Tibial artery (tissue), 4 donors: ENCODE measurements at regions not wholly inside any gene's neighbourhood (a gene's known extent, or its start where the extent isn't known, plus 50 kb on each side); places are given as distances from the start of the nearest gene placed in this dataset.

Experiments
- DNase-seq, 2 donors: peaks; one replicate each; pipeline ENCODE4 v3.0.0-alpha.2; 2019
- H3K27ac ChIP-seq, 2 donors: fragments of 200-600 bp; sonication (generic) in 1 of 2; 1 replicate in 1 of 2; 2 replicates in 1 of 2; pipeline ENCODE4 v1.5.1; 2018 to 2019; ENCODE audit warnings: mild to moderate bottlenecking in 1 of 2
- H3K27me3 ChIP-seq, 2 donors: fragments of 200-600 bp; sonication (generic) in 1 of 2; one replicate each; pipeline versions ENCODE4 v1.5.1 to v1.6.0; 2016 to 2019
- H3K36me3 ChIP-seq, 3 donors: fragments of 200-600 bp; sonication (generic) in 2 of 3; one replicate each; pipeline ENCODE4 v1.5.1; 2016 to 2019; ENCODE audit warnings: mild to moderate bottlenecking in 2 of 3
- H3K4me1 ChIP-seq, 4 donors: fragments of 200-600 bp; sonication (generic) in 2 of 4; 1 replicate in 3 of 4; 2 replicates in 1 of 4; pipeline ENCODE4 v1.5.1; 2016 to 2019
- H3K4me3 ChIP-seq, 2 donors: fragments of 200-600 bp; sonication (generic) in 1 of 2; 1 replicate in 1 of 2; 2 replicates in 1 of 2; pipeline ENCODE4 v1.5.1; 2018 to 2019; ENCODE audit warnings: mild to moderate bottlenecking in 2 of 2
- H3K9me3 ChIP-seq, 3 donors: fragments of 200-600 bp; sonication (generic) in 1 of 3; one replicate each; pipeline ENCODE4 v1.5.1; 2016 to 2019
- CTCF ChIP-seq, 2 experiments: fragments of 200-600 bp in 1 of 2; fragments of 450-650 bp in 1 of 2; IDR thresholded peaks; one replicate each; pipeline ENCODE4 v1.5.1; 2017 to 2019; ENCODE audit warnings: antibody characterized with exemption in 2 of 2, mild to moderate bottlenecking in 1 of 2, moderate library complexity in 1 of 2
- intact Hi-C: fragments of 100-400 bp; cut with DNase I; formaldehyde crosslinking; loops from one replicate; pipeline ENCODE4 v1.15.0; 2023; ENCODE audit warnings: low total_unique reads

- Histone ChIP-seq H3K27ac (no peak overlapping the region), H3K4me3 (no peak overlapping the region), H3K36me3 (no peaks in the 10 kb centered on the region), H3K9me3 (no peaks in the 10 kb centered on the region), H3K4me1 (peaks cover 0 to 10% (median 0%) of the 10 kb centered on the region in 4 donors), H3K27me3 (no peaks in the 10 kb centered on the region)
- TF ChIP-seq CTCF (IDR thresholded peaks at IDR 0.05) = no peak
- intact Hi-C loops = no loop called here
- DNase-seq = no peak
Observed at GRCh38 chr21:16437586-16437985, 707.8 kb downstream of the USP25 start.

GRCh38 chr21:16438761-16439160 is 709.0 kb downstream of the USP25 start:
- TF ChIP-seq CTCF (IDR thresholded peaks at IDR 0.05) = no peak
- Histone ChIP-seq H3K4me3 (no peak overlapping the region), H3K9me3 (no peaks in the 10 kb centered on the region), H3K36me3 (no peaks in the 10 kb centered on the region), H3K27ac (no peak overlapping the region), H3K27me3 (no peaks in the 10 kb centered on the region), H3K4me1 (peaks cover 0 to 12% (median 0%) of the 10 kb centered on the region in 4 donors)
- intact Hi-C loops = no loop called here
- DNase-seq = no peak

- TF ChIP-seq CTCF (IDR thresholded peaks at IDR 0.05) = no peak
- DNase-seq = no peak
- H3K9me3 ChIP-seq = no peaks in the 10 kb centered on the region
- H3K4me3 ChIP-seq = no peak overlapping the region
- H3K27ac ChIP-seq = peak overlapping the region in 1 of 2 donors; percentile 23
- no peaks in the 10 kb centered on the region for H3K36me3 ChIP-seq
- intact Hi-C loops = no loop called here
- H3K4me1 ChIP-seq = peaks cover 0 to 12% (median 0%) of the 10 kb centered on the region in 4 donors
- no peaks in the 10 kb centered on the region for H3K27me3 ChIP-seq
Observed at GRCh38 chr21:16441789-16442188, 712.0 kb downstream of the USP25 start.

GRCh38 chr21:16454399-16454798 is 724.6 kb downstream of the USP25 start:
- Histone ChIP-seq H3K36me3 (no peaks in the 10 kb centered on the region), H3K27ac (no peak overlapping the region), H3K4me3 (no peak overlapping the region), H3K9me3 (no peaks in the 10 kb centered on the region), H3K4me1 (peaks cover 0 to 9% (median 6%) of the 10 kb centered on the region in 4 donors), H3K27me3 (no peaks in the 10 kb centered on the region)
- DNase-seq = no peak
- peak; percentile 10 to 14 for TF ChIP-seq CTCF (IDR thresholded peaks at IDR 0.05)
- intact Hi-C loops = no loop called here

GRCh38 chr21:16455526-16455925 is 725.7 kb downstream of the USP25 start:
- Histone ChIP-seq H3K36me3 (no peaks in the 10 kb centered on the region), H3K27ac (no peak overlapping the region), H3K4me1 (peaks cover 0 to 9% (median 6%) of the 10 kb centered on the region in 4 donors), H3K27me3 (no peaks in the 10 kb centered on the region), H3K4me3 (no peak overlapping the region), H3K9me3 (no peaks in the 10 kb centered on the region)
- no peak for TF ChIP-seq CTCF (IDR thresholded peaks at IDR 0.05)
- no peak for DNase-seq
- intact Hi-C loops = no loop called here

GRCh38 chr21:16455978-16456377 is 726.2 kb downstream of the USP25 start:
- TF ChIP-seq CTCF (IDR thresholded peaks at IDR 0.05) = no peak
- intact Hi-C loops = no loop called here
- no peak for DNase-seq

More at GRCh38 chr21:16455978-16456377, 726.2 kb downstream of the USP25 start:
- H3K27me3 ChIP-seq = no peaks in the 10 kb centered on the region
- H3K4me1 ChIP-seq = peaks cover 0 to 9% (median 6%) of the 10 kb centered on the region in 4 donors
- no peak overlapping the region for H3K4me3 ChIP-seq
- H3K36me3 ChIP-seq = no peaks in the 10 kb centered on the region
- H3K9me3 ChIP-seq = no peaks in the 10 kb centered on the region
- H3K27ac ChIP-seq = no peak overlapping the region
